ENCODE measurements at regions not wholly inside any gene's neighbourhood (a gene's known extent, or its start where the extent isn't known, plus 50 kb on each side); places are given as distances from the start of the nearest gene placed in this dataset.

GRCh38 chr7:18212758-18213157 is 185.1 kb upstream of the PRPS1L1 start (continued):
- TF ChIP-seq, protein P1, sequence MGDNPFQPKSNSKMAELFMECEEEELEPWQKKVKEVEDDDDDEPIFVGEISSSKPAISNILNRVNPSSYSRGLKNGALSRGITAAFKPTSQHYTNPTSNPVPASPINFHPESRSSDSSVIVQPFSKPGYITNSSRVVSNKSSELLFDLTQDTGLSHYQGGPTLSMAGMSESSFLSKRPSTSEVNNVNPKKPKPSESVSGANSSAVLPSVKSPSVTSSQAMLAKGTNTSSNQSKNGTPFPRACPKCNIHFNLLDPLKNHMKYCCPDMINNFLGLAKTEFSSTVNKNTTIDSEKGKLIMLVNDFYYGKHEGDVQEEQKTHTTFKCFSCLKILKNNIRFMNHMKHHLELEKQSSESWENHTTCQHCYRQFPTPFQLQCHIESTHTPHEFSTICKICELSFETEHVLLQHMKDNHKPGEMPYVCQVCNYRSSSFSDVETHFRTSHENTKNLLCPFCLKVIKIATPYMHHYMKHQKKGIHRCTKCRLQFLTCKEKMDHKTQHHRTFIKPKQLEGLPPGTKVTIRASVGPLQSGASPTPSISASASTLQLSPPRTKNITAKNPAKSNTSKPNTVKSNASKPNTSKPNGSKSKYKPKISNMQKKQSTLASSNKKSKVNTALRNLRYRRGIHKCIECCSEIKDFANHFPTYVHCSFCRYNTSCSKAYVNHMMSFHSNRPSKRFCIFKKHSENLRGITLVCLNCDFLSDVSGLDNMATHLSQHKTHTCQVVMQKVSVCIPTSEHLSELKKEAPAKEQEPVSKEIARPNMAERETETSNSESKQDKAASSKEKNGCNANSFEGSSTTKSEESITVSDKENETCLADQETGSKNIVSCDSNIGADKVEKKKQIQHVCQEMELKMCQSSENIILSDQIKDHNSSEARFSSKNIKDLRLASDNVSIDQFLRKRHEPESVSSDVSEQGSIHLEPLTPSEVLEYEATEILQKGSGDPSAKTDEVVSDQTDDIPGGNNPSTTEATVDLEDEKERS (tag by site-specific recombination; IDR thresholded peaks at IDR 0.05), result no peak
- no peak for TF ChIP-seq ZNF777 (tag by site-specific recombination; IDR thresholded peaks at IDR 0.05; ENCODE audit: borderline replicate concordance)
- TF ChIP-seq GLI2 (tag by site-specific recombination; IDR thresholded peaks at IDR 0.05; ENCODE audit: borderline replicate concordance, low read depth), result no peak
- TF ChIP-seq, protein P2, sequence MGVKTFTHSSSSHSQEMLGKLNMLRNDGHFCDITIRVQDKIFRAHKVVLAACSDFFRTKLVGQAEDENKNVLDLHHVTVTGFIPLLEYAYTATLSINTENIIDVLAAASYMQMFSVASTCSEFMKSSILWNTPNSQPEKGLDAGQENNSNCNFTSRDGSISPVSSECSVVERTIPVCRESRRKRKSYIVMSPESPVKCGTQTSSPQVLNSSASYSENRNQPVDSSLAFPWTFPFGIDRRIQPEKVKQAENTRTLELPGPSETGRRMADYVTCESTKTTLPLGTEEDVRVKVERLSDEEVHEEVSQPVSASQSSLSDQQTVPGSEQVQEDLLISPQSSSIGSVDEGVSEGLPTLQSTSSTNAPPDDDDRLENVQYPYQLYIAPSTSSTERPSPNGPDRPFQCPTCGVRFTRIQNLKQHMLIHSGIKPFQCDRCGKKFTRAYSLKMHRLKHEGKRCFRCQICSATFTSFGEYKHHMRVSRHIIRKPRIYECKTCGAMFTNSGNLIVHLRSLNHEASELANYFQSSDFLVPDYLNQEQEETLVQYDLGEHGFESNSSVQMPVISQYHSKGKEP (tag by site-specific recombination; IDR thresholded peaks at IDR 0.05), result no peak
- TF ChIP-seq SALL2 (tag by site-specific recombination; IDR thresholded peaks at IDR 0.05; ENCODE audit: borderline replicate concordance), result no peak
- TF ChIP-seq ZNF585B (tag by site-specific recombination; IDR thresholded peaks at IDR 0.05), result no peak

GRCh38 chr7:18213652-18214051 is 186.0 kb upstream of the PRPS1L1 start:
- Histone ChIP-seq H3K27ac (ENCODE audit: extremely low read depth, low read depth, low read length) (no peak overlapping the region), H3K36me3 (ENCODE audit: control insufficient read depth in 2 of 2, insufficient read depth in 1 of 2, low read length in 2 of 2) (no peaks in the 10 kb centered on the region), H3K4me3 (ENCODE audit: low read depth, low read length) (no peak overlapping the region), H3K9me3 (ENCODE audit: control insufficient read depth, insufficient read depth, low read depth, low read length) (no peaks in the 10 kb centered on the region), H3K4me1 (ENCODE audit: control insufficient read depth, insufficient read depth, low read length) (no peaks in the 10 kb centered on the region)
- CTCF ChIA-PET, result interaction anchor here (0.7 kb wide), 1 partner anchor 13 kb away, joined by 3 read pairs; no protein-coding TSS in a partner anchor
- POLR2A ChIA-PET, result no interaction called here
- TF ChIP-seq, protein P3, sequence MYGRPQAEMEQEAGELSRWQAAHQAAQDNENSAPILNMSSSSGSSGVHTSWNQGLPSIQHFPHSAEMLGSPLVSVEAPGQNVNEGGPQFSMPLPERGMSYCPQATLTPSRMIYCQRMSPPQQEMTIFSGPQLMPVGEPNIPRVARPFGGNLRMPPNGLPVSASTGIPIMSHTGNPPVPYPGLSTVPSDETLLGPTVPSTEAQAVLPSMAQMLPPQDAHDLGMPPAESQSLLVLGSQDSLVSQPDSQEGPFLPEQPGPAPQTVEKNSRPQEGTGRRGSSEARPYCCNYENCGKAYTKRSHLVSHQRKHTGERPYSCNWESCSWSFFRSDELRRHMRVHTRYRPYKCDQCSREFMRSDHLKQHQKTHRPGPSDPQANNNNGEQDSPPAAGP (tag by site-specific recombination; IDR thresholded peaks at IDR 0.05), result no peak
- TF ChIP-seq, protein P2 (tag by site-specific recombination; IDR thresholded peaks at IDR 0.05), result no peak
- TF ChIP-seq ZNF501 (tag by site-specific recombination; IDR thresholded peaks at IDR 0.05) (no peak), ZNF792 (tag by site-specific recombination; IDR thresholded peaks at IDR 0.05) (no peak), ZNF677 (tag by site-specific recombination; IDR thresholded peaks at IDR 0.05) (no peak), ZNF214 (tag by site-specific recombination; IDR thresholded peaks at IDR 0.05; ENCODE audit: borderline replicate concordance) (no peak)

GRCh38 chr7:18216270-18216669 is 188.6 kb upstream of the PRPS1L1 start:
- CTCF ChIA-PET, result interaction anchor here (0.6 kb wide), 1 partner anchor 19 kb away, joined by 3 read pairs; no protein-coding TSS in a partner anchor
- no peak overlapping the region for H3K27ac ChIP-seq (ENCODE audit: extremely low read depth, low read depth, low read length)
- POLR2A ChIA-PET, result no interaction called here
- H3K9me3 ChIP-seq (ENCODE audit: control insufficient read depth, insufficient read depth, low read depth, low read length), result no peaks in the 10 kb centered on the region
- H3K36me3 ChIP-seq (ENCODE audit: control insufficient read depth in 2 of 2, insufficient read depth in 1 of 2, low read length in 2 of 2), result no peaks in the 10 kb centered on the region
- no peak overlapping the region for H3K4me3 ChIP-seq (ENCODE audit: low read depth, low read length)
- H3K4me1 ChIP-seq (ENCODE audit: control insufficient read depth, insufficient read depth, low read length), result no peaks in the 10 kb centered on the region
- no peak for TF ChIP-seq GLIS1 (tag by site-specific recombination; IDR thresholded peaks at IDR 0.05)
- no peak for TF ChIP-seq ZNF560 (tag by site-specific recombination; IDR thresholded peaks at IDR 0.05; ENCODE audit: borderline replicate concordance)
- no peak for TF ChIP-seq ZNF677 (tag by site-specific recombination; IDR thresholded peaks at IDR 0.05)
- TF ChIP-seq, protein P4, sequence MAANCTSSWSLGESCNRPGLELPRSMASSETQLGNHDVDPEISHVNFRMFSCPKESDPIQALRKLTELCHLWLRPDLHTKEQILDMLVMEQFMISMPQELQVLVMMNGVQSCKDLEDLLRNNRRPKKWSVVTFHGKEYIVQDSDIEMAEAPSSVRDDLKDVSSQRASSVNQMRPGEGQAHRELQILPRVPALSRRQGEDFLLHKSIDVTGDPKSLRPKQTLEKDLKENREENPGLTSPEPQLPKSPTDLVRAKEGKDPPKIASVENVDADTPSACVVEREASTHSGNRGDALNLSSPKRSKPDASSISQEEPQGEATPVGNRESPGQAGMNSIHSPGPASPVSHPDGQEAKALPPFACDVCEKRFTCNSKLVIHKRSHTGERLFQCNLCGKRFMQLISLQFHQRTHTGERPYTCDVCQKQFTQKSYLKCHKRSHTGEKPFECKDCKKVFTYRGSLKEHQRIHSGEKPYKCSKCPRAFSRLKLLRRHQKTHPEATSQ (tag by site-specific recombination; IDR thresholded peaks at IDR 0.05), result no peak
- TF ChIP-seq, protein P5, sequence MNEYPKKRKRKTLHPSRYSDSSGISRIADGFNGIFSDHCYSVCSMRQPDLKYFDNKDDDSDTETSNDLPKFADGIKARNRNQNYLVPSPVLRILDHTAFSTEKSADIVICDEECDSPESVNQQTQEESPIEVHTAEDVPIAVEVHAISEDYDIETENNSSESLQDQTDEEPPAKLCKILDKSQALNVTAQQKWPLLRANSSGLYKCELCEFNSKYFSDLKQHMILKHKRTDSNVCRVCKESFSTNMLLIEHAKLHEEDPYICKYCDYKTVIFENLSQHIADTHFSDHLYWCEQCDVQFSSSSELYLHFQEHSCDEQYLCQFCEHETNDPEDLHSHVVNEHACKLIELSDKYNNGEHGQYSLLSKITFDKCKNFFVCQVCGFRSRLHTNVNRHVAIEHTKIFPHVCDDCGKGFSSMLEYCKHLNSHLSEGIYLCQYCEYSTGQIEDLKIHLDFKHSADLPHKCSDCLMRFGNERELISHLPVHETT (tag by site-specific recombination; IDR thresholded peaks at IDR 0.05), result no peak
- no peak for TF ChIP-seq ZNF155 (tag by site-specific recombination; IDR thresholded peaks at IDR 0.05)
- no peak for TF ChIP-seq SP2 (tag by site-specific recombination; IDR thresholded peaks at IDR 0.05)
- no peak for TF ChIP-seq ZNF19 (tag by site-specific recombination; IDR thresholded peaks at IDR 0.05; ENCODE audit: low read depth)
- no peak for TF ChIP-seq ZNF704 (tag by site-specific recombination; IDR thresholded peaks at IDR 0.05)
- no peak for TF ChIP-seq ZNF664 (tag by site-specific recombination; IDR thresholded peaks at IDR 0.05)
- no peak for TF ChIP-seq ZBTB17 (tag by site-specific recombination; IDR thresholded peaks at IDR 0.05)
- TF ChIP-seq ZBTB1 (tag by site-specific recombination; IDR thresholded peaks at IDR 0.05), result no peak
